ENCODE measurements at regions not wholly inside any gene's neighbourhood (a gene's known extent, or its start where the extent isn't known, plus 50 kb on each side); places are given as distances from the start of the nearest gene placed in this dataset.

DNA sequence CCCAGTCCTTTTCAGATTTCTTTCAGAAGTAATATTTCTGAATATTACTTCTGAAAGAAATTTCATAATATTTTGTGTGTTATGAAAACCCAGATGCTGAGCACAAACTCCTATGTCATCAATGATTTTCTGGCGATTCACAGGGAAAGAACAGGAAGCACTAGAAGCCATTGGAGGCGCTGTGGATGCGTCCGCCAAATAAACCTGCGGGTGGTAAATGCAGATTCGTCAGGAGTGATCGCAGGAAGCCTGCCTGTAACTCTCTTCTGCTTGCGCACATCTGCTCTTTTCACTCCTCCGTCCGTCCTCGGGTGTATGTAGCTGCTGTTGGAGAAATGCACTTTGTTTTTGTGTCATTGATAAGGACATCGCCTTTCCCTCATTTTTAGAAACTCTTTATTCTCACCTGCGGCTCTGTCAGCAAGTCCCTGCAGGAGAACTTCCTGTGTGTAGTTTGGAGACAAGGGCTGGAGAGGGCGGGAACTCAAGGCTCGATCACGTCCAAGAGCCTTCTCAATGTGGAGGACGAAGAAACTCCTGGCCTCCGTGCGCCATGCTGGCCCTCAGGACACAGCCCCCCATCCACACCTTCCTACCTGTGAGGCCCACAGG is 483.8 kb downstream of the GALR1 start:
- ATAC-seq (ENCODE audit: insufficient read depth, low read depth), result no peak
- Histone ChIP-seq H3K4me2 (ENCODE audit: insufficient read depth, low read length) (no peak overlapping the region), H3K4me3 (ENCODE audit: low read depth in 1 of 2, low read length in 2 of 2) (no peak overlapping the region)

DNA sequence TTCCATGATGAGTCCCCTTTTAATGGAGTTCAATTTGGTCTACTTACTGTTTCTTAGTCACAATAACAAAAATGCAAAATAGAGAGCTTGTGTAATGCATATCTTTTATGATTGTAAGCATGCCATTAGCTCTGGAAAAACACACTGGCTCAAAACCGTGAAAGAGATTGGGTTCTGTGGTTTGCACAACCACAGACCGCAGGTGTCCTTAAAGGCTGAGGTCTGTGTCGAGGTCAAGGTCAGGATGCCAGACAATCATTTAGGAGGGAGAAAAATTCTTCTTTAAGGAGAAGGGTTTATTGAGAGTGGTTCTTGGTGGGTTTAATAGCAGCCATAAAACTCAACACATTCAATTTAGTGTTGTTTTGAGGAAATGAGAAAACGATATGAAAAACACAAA is 487.2 kb downstream of the GALR1 start:
- no peaks in the 10 kb centered on the region for H3K79me2 ChIP-seq (ENCODE audit: insufficient read depth, low read length)
- H3K4me2 ChIP-seq (ENCODE audit: insufficient read depth, low read length), result no peak overlapping the region
- H3K27me3 ChIP-seq (ENCODE audit: insufficient read depth, low read length, poor library complexity), result peaks cover 3% of the 10 kb centered on the region
- no peaks in the 10 kb centered on the region for H4K20me1 ChIP-seq (ENCODE audit: insufficient read depth, low read length)
- DNase-seq (no peak), ATAC-seq (ENCODE audit: insufficient read depth, low read depth) (no peak)
- no peak overlapping the region for H3K9ac ChIP-seq (ENCODE audit: low read depth, low read length)
- H3K4me1 ChIP-seq (ENCODE audit: insufficient read depth, low read length), result peaks cover 7% of the 10 kb centered on the region
- no peak overlapping the region for H3K4me3 ChIP-seq (ENCODE audit: low read depth in 1 of 2, low read length in 2 of 2)
- TF ChIP-seq, protein P1, sequence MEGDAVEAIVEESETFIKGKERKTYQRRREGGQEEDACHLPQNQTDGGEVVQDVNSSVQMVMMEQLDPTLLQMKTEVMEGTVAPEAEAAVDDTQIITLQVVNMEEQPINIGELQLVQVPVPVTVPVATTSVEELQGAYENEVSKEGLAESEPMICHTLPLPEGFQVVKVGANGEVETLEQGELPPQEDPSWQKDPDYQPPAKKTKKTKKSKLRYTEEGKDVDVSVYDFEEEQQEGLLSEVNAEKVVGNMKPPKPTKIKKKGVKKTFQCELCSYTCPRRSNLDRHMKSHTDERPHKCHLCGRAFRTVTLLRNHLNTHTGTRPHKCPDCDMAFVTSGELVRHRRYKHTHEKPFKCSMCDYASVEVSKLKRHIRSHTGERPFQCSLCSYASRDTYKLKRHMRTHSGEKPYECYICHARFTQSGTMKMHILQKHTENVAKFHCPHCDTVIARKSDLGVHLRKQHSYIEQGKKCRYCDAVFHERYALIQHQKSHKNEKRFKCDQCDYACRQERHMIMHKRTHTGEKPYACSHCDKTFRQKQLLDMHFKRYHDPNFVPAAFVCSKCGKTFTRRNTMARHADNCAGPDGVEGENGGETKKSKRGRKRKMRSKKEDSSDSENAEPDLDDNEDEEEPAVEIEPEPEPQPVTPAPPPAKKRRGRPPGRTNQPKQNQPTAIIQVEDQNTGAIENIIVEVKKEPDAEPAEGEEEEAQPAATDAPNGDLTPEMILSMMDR (IDR thresholded peaks at IDR 0.05; ENCODE audit: borderline replicate concordance, extremely low read depth, low read length, poor library complexity, severe bottlenecking), result no peak
- TF ChIP-seq EZH2 (IDR thresholded peaks at IDR 0.05; ENCODE audit: borderline replicate concordance, low read depth, low read length, severe bottlenecking), result no peak
- H3K36me3 ChIP-seq (ENCODE audit: insufficient read depth, low read length), result no peaks in the 10 kb centered on the region
- no peak overlapping the region for H3K27ac ChIP-seq (ENCODE audit: low read length)
- no peaks in the 10 kb centered on the region for H3K9me3 ChIP-seq (ENCODE audit: insufficient read depth, low read length, severe bottlenecking)
- H2AFZ ChIP-seq (ENCODE audit: low read depth, low read length), result no peak overlapping the region

More for the DNA sequence above, 483.8 kb downstream of the GALR1 start:
- Histone ChIP-seq H3K9ac (ENCODE audit: low read depth, low read length) (no peak overlapping the region), H2AFZ (ENCODE audit: low read depth, low read length) (no peak overlapping the region), H4K20me1 (ENCODE audit: insufficient read depth, low read length) (no peaks in the 10 kb centered on the region), H3K27ac (ENCODE audit: low read length) (no peak overlapping the region), H3K27me3 (ENCODE audit: insufficient read depth, low read length, poor library complexity) (peaks cover 6% of the 10 kb centered on the region), H3K4me1 (ENCODE audit: insufficient read depth, low read length) (peaks cover 7% of the 10 kb centered on the region), H3K36me3 (ENCODE audit: insufficient read depth, low read length) (no peaks in the 10 kb centered on the region), H3K9me3 (ENCODE audit: insufficient read depth, low read length, severe bottlenecking) (no peaks in the 10 kb centered on the region), H3K79me2 (ENCODE audit: insufficient read depth, low read length) (no peaks in the 10 kb centered on the region)
- DNase-seq, result no peak
- TF ChIP-seq EZH2 (IDR thresholded peaks at IDR 0.05; ENCODE audit: borderline replicate concordance, low read depth, low read length, severe bottlenecking), result no peak
- TF ChIP-seq, protein P1 (IDR thresholded peaks at IDR 0.05; ENCODE audit: borderline replicate concordance, extremely low read depth, low read length, poor library complexity, severe bottlenecking), result no peak

DNA sequence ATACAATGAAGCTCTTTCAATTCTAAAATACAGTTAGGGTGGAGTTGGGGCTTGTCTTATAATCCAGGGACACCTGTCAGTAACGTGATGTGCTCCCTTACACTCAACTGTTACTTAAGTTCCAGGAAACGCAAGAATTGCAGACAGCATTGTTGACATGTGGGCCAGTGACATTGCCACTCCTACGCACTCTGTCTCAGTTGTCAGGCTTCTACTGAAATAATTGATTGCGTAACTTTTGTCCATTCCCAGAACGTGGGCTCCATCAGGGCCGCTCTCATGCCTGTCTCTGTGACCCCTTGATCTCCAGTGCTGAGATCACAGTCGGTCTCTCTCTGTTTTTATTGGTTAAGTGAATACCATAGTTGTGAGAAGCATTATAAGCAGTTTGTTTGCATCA is 487.8 kb downstream of the GALR1 start:
- Histone ChIP-seq H3K9ac (ENCODE audit: low read depth, low read length) (no peak overlapping the region), H3K4me2 (ENCODE audit: insufficient read depth, low read length) (no peak overlapping the region), H2AFZ (ENCODE audit: low read depth, low read length) (no peak overlapping the region), H4K20me1 (ENCODE audit: insufficient read depth, low read length) (no peaks in the 10 kb centered on the region), H3K27ac (ENCODE audit: low read length) (no peak overlapping the region), H3K4me1 (ENCODE audit: insufficient read depth, low read length) (peaks cover 7% of the 10 kb centered on the region), H3K27me3 (ENCODE audit: insufficient read depth, low read length, poor library complexity) (no peaks in the 10 kb centered on the region), H3K9me3 (ENCODE audit: insufficient read depth, low read length, severe bottlenecking) (no peaks in the 10 kb centered on the region), H3K36me3 (ENCODE audit: insufficient read depth, low read length) (no peaks in the 10 kb centered on the region), H3K4me3 (ENCODE audit: low read depth in 1 of 2, low read length in 2 of 2) (no peak overlapping the region), H3K79me2 (ENCODE audit: insufficient read depth, low read length) (no peaks in the 10 kb centered on the region)
- DNase-seq (no peak), ATAC-seq (ENCODE audit: insufficient read depth, low read depth) (no peak)
- TF ChIP-seq, protein P1 (IDR thresholded peaks at IDR 0.05; ENCODE audit: borderline replicate concordance, extremely low read depth, low read length, poor library complexity, severe bottlenecking), result no peak
- TF ChIP-seq EZH2 (IDR thresholded peaks at IDR 0.05; ENCODE audit: borderline replicate concordance, low read depth, low read length, severe bottlenecking), result no peak

Data from DND-41 (cell line).